Naive thymus-derived CD4-positive, alpha-beta T cell (primary cell): ENCODE measurements at regions not wholly inside any gene's neighbourhood (a gene's known extent, or its start where the extent isn't known, plus 50 kb on each side); places are given as distances from the start of the nearest gene placed in this dataset.

Experiments used
- ATAC-seq: fragments of 150-1000 bp; cut with Tn5 transposase; 2 replicates; pipeline ENCODE4 v1.10.0; 2021; ENCODE audit warnings: mild to moderate bottlenecking, moderate library complexity
- CTCF ChIA-PET: fragments of 350-600 bp; sonication (Branson Sonifier 250); formaldehyde crosslinking; loops from one replicate; lab custom pipeline; 2021; ENCODE audit warnings: antibody characterized with exemption; lab: Charles Lee
- POLR2A ChIA-PET: fragments of 350-600 bp; sonication (Branson Sonifier 250); formaldehyde crosslinking; loops from one replicate; lab custom pipeline; 2021; ENCODE audit warnings: antibody characterized with exemption, inconsistent platforms; lab: Charles Lee
- DNase-seq, 9 donors: peaks; one replicate each; pipeline versions ENCODE4 v3.0.0 to v3.0.0-alpha.2; 2020 to 2022; ENCODE audit warnings: mixed read lengths in 1 of 9
- H3K27ac ChIP-seq: one replicate; pipeline ENCODE4 v1.7.0; 2013; ENCODE audit warnings: mild to moderate bottlenecking, low read depth, low read length, moderate library complexity
- H3K27me3 ChIP-seq, 2 donors: one replicate each; pipeline ENCODE4 v1.7.0; 2013; ENCODE audit warnings: low read length in 2 of 2, mild to moderate bottlenecking in 2 of 2, moderate library complexity in 2 of 2; ENCODE audit not compliant: control insufficient read depth in 2 of 2, insufficient read depth in 2 of 2
- H3K36me3 ChIP-seq, 3 experiments: 1 replicate in 2 of 3; 2 replicates in 1 of 3; pipeline ENCODE4 v1.7.0; 2013; ENCODE audit warnings: low read length in 3 of 3, mild to moderate bottlenecking in 3 of 3, moderate library complexity in 1 of 3; ENCODE audit not compliant: insufficient read depth in 3 of 3, control insufficient read depth in 2 of 3
- H3K4me1 ChIP-seq, 2 donors: one replicate each; pipeline ENCODE4 v1.7.0; 2013; ENCODE audit warnings: low read length in 2 of 2, mild to moderate bottlenecking in 2 of 2, moderate library complexity in 1 of 2; ENCODE audit not compliant: control insufficient read depth in 2 of 2, insufficient read depth in 2 of 2
- H3K4me3 ChIP-seq: 2 replicates; pipeline ENCODE4 v1.7.0; 2013; ENCODE audit warnings: mild to moderate bottlenecking, low read length
- H3K9me3 ChIP-seq, 3 experiments: 1 replicate in 2 of 3; 2 replicates in 1 of 3; pipeline ENCODE4 v1.7.0; 2013; ENCODE audit warnings: low read length in 3 of 3; ENCODE audit not compliant: control insufficient read depth in 2 of 3
- H3K27ac Mint-ChIP-seq, 9 donors: one replicate each; pipeline ENCODE4 v1.8.0; 2020 to 2022; ENCODE audit warnings: mixed read lengths in 9 of 9, mild to moderate bottlenecking in 8 of 9, moderate library complexity in 5 of 9, inconsistent platforms in 2 of 9
- H3K27me3 Mint-ChIP-seq, 5 donors: one replicate each; pipeline ENCODE4 v1.8.0; 2021 to 2022; ENCODE audit warnings: mixed read lengths in 5 of 5, mild to moderate bottlenecking in 1 of 5
- H3K36me3 Mint-ChIP-seq, 5 donors: one replicate each; pipeline ENCODE4 v1.8.0; 2020 to 2022; ENCODE audit warnings: mixed read lengths in 5 of 5, mild to moderate bottlenecking in 3 of 5, inconsistent platforms in 1 of 5
- H3K4me1 Mint-ChIP-seq, 7 donors: one replicate each; pipeline ENCODE4 v1.8.0; 2020 to 2022; ENCODE audit warnings: mixed read lengths in 7 of 7, mild to moderate bottlenecking in 3 of 7, inconsistent platforms in 1 of 7
- H3K4me3 Mint-ChIP-seq, 10 donors: one replicate each; pipeline ENCODE4 v1.8.0; 2020 to 2022; ENCODE audit warnings: mild to moderate bottlenecking in 10 of 10, mixed read lengths in 10 of 10, moderate library complexity in 6 of 10, inconsistent platforms in 2 of 10
- H3K9me3 Mint-ChIP-seq, 11 donors: one replicate each; pipeline ENCODE4 v1.8.0; 2020 to 2022; ENCODE audit warnings: mixed read lengths in 11 of 11, mild to moderate bottlenecking in 4 of 11, inconsistent platforms in 1 of 11, moderate library complexity in 1 of 11
- intact Hi-C, 2 donors: fragments of 100-400 bp; cut with micrococcal nuclease; formaldehyde crosslinking; loops; one replicate each; pipeline ENCODE4 v1.15.1; 2023

- intact Hi-C loops, result no loop called here
- H3K4me1 Mint-ChIP-seq, result no peaks in the 10 kb centered on the region
- no peak overlapping the region for H3K27ac Mint-ChIP-seq
- H3K9me3 Mint-ChIP-seq, result peaks cover 0 to 10% (median 4%) of the 10 kb centered on the region in 11 donors
- no peak overlapping the region for H3K4me3 Mint-ChIP-seq
- no peaks in the 10 kb centered on the region for H3K36me3 ChIP-seq
- H3K27me3 ChIP-seq, result no peaks in the 10 kb centered on the region
- no peak overlapping the region for H3K4me3 ChIP-seq
- POLR2A ChIA-PET, result no interaction called here
- CTCF ChIA-PET, result no interaction called here
- ATAC-seq (no peak), DNase-seq (no peak)
- H3K4me1 ChIP-seq, result no peaks in the 10 kb centered on the region
- H3K27ac ChIP-seq, result no peak overlapping the region
- H3K9me3 ChIP-seq, result no peaks in the 10 kb centered on the region
- no peaks in the 10 kb centered on the region for H3K36me3 Mint-ChIP-seq
- H3K27me3 Mint-ChIP-seq, result no peaks in the 10 kb centered on the region
These were observed 481.1 kb upstream of the RORB start for GRCh38 chr9:74016004-74016403.

GRCh38 chr9:74025402-74025925, 471.7 kb upstream of the RORB start:
- no peak overlapping the region for H3K27ac Mint-ChIP-seq
- ChIA-PET POLR2A (no interaction called here), CTCF (no interaction called here)
- no peaks in the 10 kb centered on the region for H3K4me1 Mint-ChIP-seq
- H3K27ac ChIP-seq, result no peak overlapping the region
- no peaks in the 10 kb centered on the region for H3K9me3 ChIP-seq
- no peaks in the 10 kb centered on the region for H3K4me1 ChIP-seq
- H3K4me3 ChIP-seq, result no peak overlapping the region
- H3K36me3 Mint-ChIP-seq, result no peaks in the 10 kb centered on the region
- no peaks in the 10 kb centered on the region for H3K36me3 ChIP-seq
- no peak for DNase-seq
- peaks cover 0 to 8% (median 0%) of the 10 kb centered on the region in 11 donors for H3K9me3 Mint-ChIP-seq
- H3K27me3 ChIP-seq, result no peaks in the 10 kb centered on the region
- no peaks in the 10 kb centered on the region for H3K27me3 Mint-ChIP-seq
- intact Hi-C loops, result no loop called here
- no peak for ATAC-seq
- H3K4me3 Mint-ChIP-seq, result no peak overlapping the region

GRCh38 chr9:74032421-74032820, 464.7 kb upstream of the RORB start:
- Mint-ChIP-seq H3K36me3 (no peaks in the 10 kb centered on the region), H3K9me3 (peaks cover 0 to 3% (median 0%) of the 10 kb centered on the region in 11 donors), H3K4me3 (no peak overlapping the region), H3K4me1 (no peaks in the 10 kb centered on the region), H3K27ac (no peak overlapping the region), H3K27me3 (no peaks in the 10 kb centered on the region)
- H3K4me1 ChIP-seq, result no peaks in the 10 kb centered on the region
- DNase-seq (no peak), ATAC-seq (no peak)
- no peak overlapping the region for H3K4me3 ChIP-seq
- intact Hi-C loops, result no loop called here
- CTCF ChIA-PET, result no interaction called here
- H3K27ac ChIP-seq, result no peak overlapping the region
- no peaks in the 10 kb centered on the region for H3K27me3 ChIP-seq
- POLR2A ChIA-PET, result no interaction called here
- H3K9me3 ChIP-seq, result no peaks in the 10 kb centered on the region
- no peaks in the 10 kb centered on the region for H3K36me3 ChIP-seq

GRCh38 chr9:74035786-74036185, 461.3 kb upstream of the RORB start:
- intact Hi-C loops, result no loop called here
- CTCF ChIA-PET, result no interaction called here
- ATAC-seq, result no peak

GRCh38 chr9:74036549-74037231, 460.4 kb upstream of the RORB start:
- Histone ChIP-seq H3K27me3 (no peaks in the 10 kb centered on the region), H3K27ac (no peak overlapping the region), H3K4me3 (no peak overlapping the region), H3K36me3 (no peaks in the 10 kb centered on the region), H3K4me1 (no peaks in the 10 kb centered on the region), H3K9me3 (no peaks in the 10 kb centered on the region)
- Mint-ChIP-seq H3K27ac (no peak overlapping the region), H3K9me3 (peaks cover 0 to 4% (median 0%) of the 10 kb centered on the region in 11 donors), H3K4me3 (no peak overlapping the region), H3K27me3 (no peaks in the 10 kb centered on the region), H3K36me3 (no peaks in the 10 kb centered on the region), H3K4me1 (no peaks in the 10 kb centered on the region)
- ATAC-seq (no peak), DNase-seq (no peak)
- POLR2A ChIA-PET, result no interaction called here
- intact Hi-C loops, result no loop called here
- CTCF ChIA-PET, result no interaction called here

More at GRCh38 chr9:74035786-74036185, 461.3 kb upstream of the RORB start:
- H3K36me3 ChIP-seq, result no peaks in the 10 kb centered on the region
- H3K36me3 Mint-ChIP-seq, result no peaks in the 10 kb centered on the region
- no peaks in the 10 kb centered on the region for H3K4me1 ChIP-seq
- no peaks in the 10 kb centered on the region for H3K27me3 ChIP-seq
- H3K4me3 Mint-ChIP-seq, result no peak overlapping the region
- H3K4me1 Mint-ChIP-seq, result no peaks in the 10 kb centered on the region
- no peaks in the 10 kb centered on the region for H3K27me3 Mint-ChIP-seq
- DNase-seq, result no peak
- H3K27ac Mint-ChIP-seq, result no peak overlapping the region
- H3K9me3 ChIP-seq, result no peaks in the 10 kb centered on the region
- POLR2A ChIA-PET, result no interaction called here
- peaks cover 0 to 3% (median 0%) of the 10 kb centered on the region in 11 donors for H3K9me3 Mint-ChIP-seq
- H3K27ac ChIP-seq, result no peak overlapping the region
- H3K4me3 ChIP-seq, result no peak overlapping the region

- intact Hi-C loops, result no loop called here
- Mint-ChIP-seq H3K27ac (no peak overlapping the region), H3K36me3 (no peaks in the 10 kb centered on the region), H3K27me3 (no peaks in the 10 kb centered on the region), H3K4me1 (no peaks in the 10 kb centered on the region), H3K9me3 (peaks cover 0 to 8% (median 0%) of the 10 kb centered on the region in 11 donors), H3K4me3 (no peak overlapping the region)
- ATAC-seq (no peak), DNase-seq (no peak)
- ChIA-PET POLR2A (no interaction called here), CTCF (no interaction called here)
- H3K36me3 ChIP-seq, result no peaks in the 10 kb centered on the region
- no peaks in the 10 kb centered on the region for H3K27me3 ChIP-seq
- no peak overlapping the region for H3K27ac ChIP-seq
- H3K4me1 ChIP-seq, result no peaks in the 10 kb centered on the region
- H3K9me3 ChIP-seq, result no peaks in the 10 kb centered on the region
- no peak overlapping the region for H3K4me3 ChIP-seq
These were observed 459.9 kb upstream of the RORB start for GRCh38 chr9:74037274-74037673.

GRCh38 chr9:74041588-74041987, 455.5 kb upstream of the RORB start:
- Mint-ChIP-seq H3K9me3 (peaks cover 0 to 5% (median 0%) of the 10 kb centered on the region in 11 donors), H3K36me3 (no peaks in the 10 kb centered on the region), H3K4me3 (no peak overlapping the region), H3K27me3 (no peaks in the 10 kb centered on the region), H3K27ac (no peak overlapping the region), H3K4me1 (no peaks in the 10 kb centered on the region)
- Histone ChIP-seq H3K9me3 (no peaks in the 10 kb centered on the region), H3K36me3 (no peaks in the 10 kb centered on the region), H3K27ac (no peak overlapping the region), H3K27me3 (no peaks in the 10 kb centered on the region), H3K4me3 (no peak overlapping the region), H3K4me1 (no peaks in the 10 kb centered on the region)
- ChIA-PET POLR2A (no interaction called here), CTCF (no interaction called here)
- intact Hi-C loops, result no loop called here
- no peak for DNase-seq
- no peak for ATAC-seq
